EH (cell line): ENCODE measurements at regions not wholly inside any gene's neighbourhood (a gene's known extent, or its start where the extent isn't known, plus 50 kb on each side); places are given as distances from the start of the nearest gene placed in this dataset.
"Not testable (repeated sequence)": the region's sequence is repeated elsewhere in the genome, so short reads cannot be mapped to it uniquely, and the experiment has no call there.

Experiments
- DNase-seq: peaks from one replicate; pipeline ENCODE4 v3.0.0-alpha.2; 2015; ENCODE audit warnings: low read depth

- DNase-seq, result no peak
These were observed 850.5 kb upstream of the SEMA6A start for GRCh38 chr5:117425163-117425562.

DNA sequence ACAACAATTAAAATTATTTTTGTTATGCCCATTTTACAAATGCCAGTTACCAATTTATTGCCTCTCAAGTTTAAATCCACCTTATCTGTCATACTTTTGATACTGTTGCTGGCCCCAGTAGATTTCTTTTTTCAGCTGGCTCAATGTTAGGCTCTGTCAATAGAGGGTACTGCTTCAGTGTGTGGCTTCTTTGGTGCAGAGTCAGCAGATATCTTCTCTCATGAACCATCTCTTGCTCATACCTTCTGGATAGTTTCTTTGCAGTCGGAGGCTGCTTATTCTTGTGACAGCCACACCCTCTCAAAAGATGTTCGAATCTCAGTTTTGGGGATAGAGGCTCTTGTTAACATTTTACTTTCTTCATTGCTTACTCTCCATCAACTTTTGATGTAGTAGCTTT lies 849.9 kb upstream of the SEMA6A start:
- no peak for DNase-seq

- no peak for DNase-seq
These were observed 842.9 kb upstream of the SEMA6A start for GRCh38 chr5:117417501-117417900.

DNA sequence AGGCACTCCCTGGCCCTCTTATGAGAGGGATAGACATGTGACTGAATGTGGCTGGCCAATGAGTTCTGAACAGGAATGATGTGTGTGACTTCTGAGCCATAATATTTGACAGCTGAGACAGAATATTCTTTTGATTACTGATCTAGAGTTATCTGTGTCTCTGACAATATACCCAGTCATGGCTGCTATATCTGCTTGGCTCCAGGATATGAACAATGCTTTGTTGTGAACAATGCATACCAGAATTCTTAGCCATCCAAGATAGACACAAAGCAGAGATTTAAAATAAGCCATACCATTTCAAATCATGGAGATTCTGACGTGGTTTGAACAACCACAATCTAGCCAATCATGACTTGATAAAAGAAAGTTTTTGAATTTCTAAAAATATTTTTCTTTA lies 840.3 kb upstream of the SEMA6A start:
- DNase-seq, result no peak

GRCh38 chr5:117411701-117412100 lies 837.1 kb upstream of the SEMA6A start:
- no peak for DNase-seq

GRCh38 chr5:117405197-117405596 lies 830.6 kb upstream of the SEMA6A start:
- no peak for DNase-seq

- no peak for DNase-seq
These were observed 820.0 kb upstream of the SEMA6A start for GRCh38 chr5:117394506-117395157.

DNA sequence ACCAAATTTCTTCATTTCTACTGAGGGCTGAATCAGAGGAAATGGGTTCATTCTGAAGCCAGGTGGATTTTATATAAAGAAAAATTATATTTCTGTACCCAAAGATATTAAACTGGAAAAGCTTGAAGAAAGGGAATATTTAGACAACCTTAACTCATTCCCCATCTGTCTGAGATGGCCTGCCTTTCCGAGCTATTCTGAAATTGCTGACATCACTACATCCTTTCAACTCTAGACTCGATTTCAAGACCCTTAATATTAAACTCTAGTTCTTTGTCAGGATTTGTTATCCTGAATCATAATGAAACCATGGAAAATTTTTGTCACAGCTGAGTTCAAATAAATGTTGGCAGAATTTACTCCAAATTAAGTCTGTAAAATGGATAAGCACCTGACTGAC lies 818.5 kb upstream of the SEMA6A start:
- DNase-seq, result no peak

DNA sequence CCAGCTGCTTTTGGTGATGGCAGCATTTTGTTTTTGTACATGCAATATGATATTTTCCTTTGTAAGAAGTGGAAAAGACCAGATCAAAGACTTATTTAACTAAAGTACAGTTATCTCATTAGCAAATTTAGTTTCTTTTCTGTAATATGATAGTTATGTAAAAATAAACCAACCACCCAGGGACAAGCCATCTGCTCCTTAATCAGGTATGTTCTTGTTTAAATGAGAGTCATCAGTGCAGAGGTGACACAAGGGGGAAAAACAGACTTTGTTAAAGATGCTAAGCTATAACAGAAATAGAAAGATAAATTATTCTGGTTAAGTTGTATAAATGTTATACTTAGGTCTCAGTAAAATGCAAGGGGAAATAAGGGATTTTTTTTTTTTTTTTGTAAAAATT lies 805.7 kb upstream of the SEMA6A start:
- DNase-seq, result no peak

DNA sequence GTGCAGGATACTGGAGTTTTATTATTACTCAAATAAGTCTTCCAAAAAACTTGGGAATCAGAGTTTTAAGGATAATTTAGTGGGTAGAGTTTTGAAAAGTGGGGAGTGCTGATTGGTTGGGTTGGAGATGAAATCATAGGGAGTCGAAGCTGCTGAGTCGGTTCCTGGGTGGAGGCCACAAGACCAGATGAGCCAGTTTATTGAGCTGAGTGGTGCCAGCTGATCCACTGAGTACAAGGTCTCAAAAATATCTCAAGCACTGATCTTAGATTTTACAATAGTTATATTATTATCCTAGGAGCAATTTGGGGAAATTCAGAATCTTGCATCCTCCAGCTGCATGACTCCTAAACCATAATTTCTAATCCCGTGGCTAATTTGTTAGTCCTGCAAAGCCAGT lies 804.9 kb upstream of the SEMA6A start:
- DNase-seq, result no peak

DNA sequence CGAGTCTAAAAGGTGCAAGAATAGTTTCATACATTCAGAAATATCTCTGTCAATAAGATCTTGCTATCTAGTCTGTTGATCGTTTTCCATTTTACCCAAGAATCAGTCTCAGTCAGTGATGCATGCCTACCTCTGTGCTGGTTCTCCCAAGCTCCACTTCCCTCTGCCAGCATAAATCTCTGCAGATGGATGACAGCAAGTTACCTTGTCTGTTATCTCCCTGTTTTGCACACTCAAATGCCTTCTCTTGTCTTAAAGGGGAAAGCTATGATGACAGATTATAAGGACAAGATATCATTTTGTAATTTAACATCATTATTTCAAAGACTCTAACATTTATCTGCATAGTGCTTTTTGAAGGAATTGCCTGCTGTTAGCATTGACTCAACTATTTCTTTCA lies 802.1 kb upstream of the SEMA6A start:
- DNase-seq, result no peak

DNA sequence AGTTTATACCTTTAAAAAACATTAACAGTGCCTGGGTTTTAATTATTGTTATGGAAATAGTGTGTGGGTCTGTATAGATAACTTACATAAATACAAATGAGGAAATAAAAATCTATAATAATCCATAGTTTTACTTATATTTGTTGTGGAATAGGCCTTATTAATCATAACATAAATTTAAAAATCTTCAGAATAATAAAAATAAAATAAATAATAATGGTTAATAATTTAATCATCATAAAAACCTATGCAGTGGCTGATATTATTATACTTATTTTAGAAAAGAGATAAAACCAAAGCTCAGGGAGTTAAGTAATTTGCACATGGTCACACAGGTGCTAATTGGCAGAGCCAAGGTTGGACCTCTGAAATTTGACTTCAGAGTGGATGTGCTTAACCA lies 785.3 kb upstream of the SEMA6A start:
- DNase-seq, result no peak

GRCh38 chr5:117357886-117358285 lies 783.3 kb upstream of the SEMA6A start:
- no peak for DNase-seq

- no peak for DNase-seq
These were observed 772.7 kb upstream of the SEMA6A start for GRCh38 chr5:117347280-117347679.

DNA sequence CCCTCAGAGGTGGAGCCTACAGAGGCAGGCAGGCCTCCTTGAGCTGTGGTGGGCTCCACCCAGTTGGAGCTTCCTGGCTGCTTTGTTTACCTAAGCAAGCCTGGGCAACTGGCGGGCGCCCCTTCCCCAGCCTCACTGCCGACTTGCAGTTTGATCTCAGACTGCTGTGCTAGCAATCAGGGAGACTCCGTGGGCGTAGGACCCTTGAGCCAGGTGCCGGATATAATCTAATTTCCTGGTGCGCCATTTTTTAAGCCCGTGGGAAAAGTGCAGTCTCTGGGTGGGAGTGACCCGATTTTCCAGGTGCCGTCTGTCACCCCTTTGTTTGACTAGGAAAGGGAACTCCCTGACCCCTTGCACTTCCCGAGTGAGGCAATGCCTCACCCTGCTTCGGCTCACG lies 769.1 kb upstream of the SEMA6A start:
- DNase-seq, result not testable (repeated sequence)

DNA sequence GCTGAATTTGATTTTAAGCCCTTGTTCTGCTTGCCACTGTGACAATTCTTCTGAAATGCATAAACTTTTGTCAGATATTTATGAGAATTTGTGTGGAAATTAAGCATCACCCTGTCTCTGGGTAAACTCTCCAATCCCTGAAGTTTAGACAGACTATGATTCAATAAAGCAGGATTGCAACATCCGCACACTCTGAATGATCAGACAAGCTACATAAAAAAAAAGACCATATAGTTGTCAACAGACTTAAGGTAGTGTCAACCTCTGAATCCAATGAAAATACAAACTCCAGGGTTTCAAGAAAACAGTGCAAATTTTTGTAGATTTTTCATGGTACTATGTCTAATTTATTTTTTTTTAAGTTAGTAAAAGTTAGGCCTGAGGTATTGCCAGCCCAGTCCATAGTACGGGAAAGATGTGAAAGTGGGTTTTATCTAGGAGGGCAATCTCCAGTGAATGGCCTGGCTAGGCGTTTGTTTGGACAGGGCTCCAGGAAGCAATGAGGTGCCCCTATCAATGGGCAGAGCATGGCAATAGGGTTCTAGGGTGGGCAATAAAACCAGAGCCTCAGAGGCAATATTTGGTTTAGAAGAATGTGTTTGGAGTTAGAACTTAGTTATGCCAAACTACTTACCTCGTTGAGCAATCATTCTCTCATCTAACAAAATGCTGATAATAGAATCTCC lies 762.6 kb upstream of the SEMA6A start:
- no peak for DNase-seq

GRCh38 chr5:117336208-117336607 lies 761.6 kb upstream of the SEMA6A start:
- DNase-seq, result no peak

DNA sequence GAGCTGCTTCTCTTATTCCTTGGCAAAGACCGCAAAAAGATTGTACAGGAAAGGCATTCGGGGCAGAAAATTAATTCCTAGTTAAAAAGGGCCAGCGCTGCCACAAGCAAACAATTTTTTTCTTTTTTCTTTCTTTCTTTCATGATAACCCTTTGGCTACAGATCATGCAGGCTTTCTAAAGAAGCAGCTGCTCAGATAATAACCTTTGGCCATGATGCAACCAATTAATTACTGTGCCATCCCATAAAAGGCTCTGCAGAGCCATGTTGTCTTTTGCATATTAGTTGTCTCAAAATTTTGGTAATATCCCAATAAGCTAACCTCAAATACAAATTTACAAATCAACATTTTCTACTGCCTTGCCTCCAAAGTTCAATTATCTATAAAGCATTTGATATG lies 758.4 kb upstream of the SEMA6A start:
- no peak for DNase-seq

DNA sequence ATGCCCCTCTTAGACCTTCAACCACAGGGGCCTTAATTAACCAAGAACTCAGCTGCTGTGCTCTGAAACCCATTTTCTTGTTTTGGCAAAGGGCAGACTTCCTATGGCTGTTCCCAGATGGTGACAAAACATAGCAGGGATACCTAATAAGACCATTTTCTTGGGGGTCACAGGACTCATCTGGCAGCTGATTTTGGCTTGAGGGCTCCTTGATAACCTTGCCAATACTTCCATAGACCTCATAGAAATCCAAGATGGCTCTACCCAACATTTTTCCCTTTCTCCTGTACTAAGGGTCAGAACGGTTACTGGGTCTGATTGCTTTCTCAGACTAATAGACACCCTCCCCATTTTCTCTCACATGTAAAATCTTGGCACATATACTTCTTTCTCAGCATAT lies 757.7 kb upstream of the SEMA6A start:
- DNase-seq, result no peak

DNA sequence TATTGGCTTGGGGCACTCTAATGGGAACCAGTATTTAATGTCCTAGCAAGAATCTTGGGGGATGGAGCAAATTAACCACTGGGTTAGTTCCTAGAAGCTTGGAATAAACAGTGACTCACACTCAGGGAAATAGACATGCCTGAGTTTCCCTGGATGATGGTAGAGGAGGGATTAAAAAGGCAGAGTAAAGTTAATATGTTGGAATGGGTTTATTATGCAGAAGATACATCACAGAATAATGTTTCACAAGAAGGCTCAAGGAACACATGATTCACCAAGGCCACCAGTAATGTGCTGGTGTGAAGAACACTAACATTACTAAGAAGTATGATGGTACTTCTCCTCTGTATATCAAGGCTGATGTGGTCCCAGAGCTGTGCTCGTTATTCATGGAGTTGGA lies 752.9 kb upstream of the SEMA6A start:
- no peak for DNase-seq

DNA sequence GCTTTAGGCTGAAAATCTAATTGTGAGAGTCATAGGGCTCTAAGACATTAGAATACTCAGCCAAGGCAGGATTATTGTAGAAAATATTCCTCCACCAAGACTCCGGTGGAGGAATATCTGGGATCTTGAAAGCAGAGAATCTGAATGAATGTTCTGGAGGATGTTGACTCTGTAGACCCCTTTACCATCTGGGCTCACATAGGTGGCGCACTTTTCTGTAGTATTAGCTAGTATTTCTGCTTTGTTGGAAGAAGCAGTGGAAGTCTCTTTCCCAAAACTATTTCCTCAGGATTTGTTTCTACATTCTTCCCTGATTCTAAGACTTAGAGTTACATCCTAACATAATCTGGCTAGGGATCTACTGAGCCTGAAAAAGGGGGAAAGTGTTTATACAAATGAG lies 752.4 kb upstream of the SEMA6A start:
- no peak for DNase-seq

- no peak for DNase-seq
These were observed 743.9 kb upstream of the SEMA6A start for GRCh38 chr5:117318528-117318927.

DNA sequence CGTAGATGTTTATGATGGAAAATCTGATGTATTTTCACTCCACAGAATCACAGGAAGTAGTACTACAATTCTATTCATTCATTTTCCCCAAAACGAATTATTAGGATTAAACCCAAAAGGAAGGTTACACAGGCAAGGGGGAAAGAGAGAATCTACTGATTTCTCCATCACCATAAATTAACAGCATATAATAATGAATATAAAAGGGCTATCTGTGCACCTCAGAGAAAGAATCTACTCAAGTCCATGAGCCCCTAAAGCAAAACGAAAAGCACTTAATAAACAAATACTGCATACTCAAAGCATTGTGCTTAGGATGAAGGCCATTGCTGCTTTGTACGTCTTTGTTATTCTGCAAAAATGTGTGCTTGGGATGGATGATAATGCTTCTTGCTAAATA lies 740.5 kb upstream of the SEMA6A start:
- DNase-seq, result no peak

DNA sequence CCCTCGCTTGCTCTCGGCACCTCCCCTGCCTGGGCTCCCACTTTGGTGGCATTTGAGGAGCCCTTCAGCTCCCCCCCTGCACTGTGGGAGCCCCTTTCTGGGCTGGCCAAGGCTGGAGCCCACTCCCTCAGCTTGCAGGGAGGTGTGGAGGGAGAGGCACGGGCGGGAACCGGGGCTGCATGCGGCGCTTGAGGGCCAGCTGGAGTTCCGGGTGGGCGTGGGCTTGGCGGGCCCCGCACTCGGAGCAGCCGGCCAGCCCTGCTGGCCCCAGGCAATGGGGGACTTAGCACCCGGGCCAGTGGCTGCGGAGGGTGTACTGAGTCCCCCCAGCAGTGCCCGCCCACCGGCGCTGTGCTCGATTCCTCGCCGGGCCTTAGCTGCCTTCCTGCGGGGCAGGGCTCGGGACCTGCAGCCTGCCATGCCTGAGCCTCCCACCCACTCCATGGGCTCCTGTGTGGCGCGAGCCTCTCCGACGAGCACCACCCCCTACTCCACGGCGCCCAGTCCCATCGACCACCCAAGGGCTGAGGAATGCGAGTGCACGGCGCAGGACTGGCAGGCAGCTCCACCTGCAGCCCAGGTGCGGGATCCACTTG lies 730.0 kb upstream of the SEMA6A start:
- not testable (repeated sequence) for DNase-seq
